AG09319 (cell line): ENCODE measurements at regions not wholly inside any gene's neighbourhood (a gene's known extent, or its start where the extent isn't known, plus 50 kb on each side); places are given as distances from the start of the nearest gene placed in this dataset.
"Not testable (repeated sequence)": the region's sequence is repeated elsewhere in the genome, so short reads cannot be mapped to it uniquely, and the experiment has no call there.

Experiments
- DNase-seq: peaks from one replicate; pipeline ENCODE4 v3.0.0-alpha.2; 2010; ENCODE audit warnings: low read depth; ENCODE audit errors: extremely low read depth
- TF ChIP-seq, protein P1 (sequence below): IDR thresholded peaks from 2 replicates; pipeline ENCODE4 v1.5.1; 2011; ENCODE audit warnings: low read depth, mild to moderate bottlenecking, inconsistent platforms, low read length, moderate library complexity

DNA sequence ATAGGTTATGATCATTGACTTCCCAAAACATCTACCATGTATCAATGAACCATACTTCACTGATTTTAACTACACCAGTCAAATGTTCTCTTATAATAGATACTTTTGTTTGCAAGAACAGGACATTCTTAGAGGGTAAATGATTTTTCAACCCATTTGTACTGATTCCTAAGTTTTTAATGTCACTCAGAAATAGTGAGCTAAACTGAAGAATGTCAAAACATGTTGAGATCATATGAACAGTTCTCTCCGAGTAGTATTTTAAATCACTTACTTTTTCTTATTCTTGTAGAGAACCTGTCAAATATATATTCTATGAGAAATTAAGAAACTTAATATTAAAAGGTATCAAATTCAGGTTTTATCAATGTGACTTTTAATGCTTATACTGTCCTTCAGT is 1362.9 kb upstream of the SLC39A10 start:
- TF ChIP-seq, protein P1, sequence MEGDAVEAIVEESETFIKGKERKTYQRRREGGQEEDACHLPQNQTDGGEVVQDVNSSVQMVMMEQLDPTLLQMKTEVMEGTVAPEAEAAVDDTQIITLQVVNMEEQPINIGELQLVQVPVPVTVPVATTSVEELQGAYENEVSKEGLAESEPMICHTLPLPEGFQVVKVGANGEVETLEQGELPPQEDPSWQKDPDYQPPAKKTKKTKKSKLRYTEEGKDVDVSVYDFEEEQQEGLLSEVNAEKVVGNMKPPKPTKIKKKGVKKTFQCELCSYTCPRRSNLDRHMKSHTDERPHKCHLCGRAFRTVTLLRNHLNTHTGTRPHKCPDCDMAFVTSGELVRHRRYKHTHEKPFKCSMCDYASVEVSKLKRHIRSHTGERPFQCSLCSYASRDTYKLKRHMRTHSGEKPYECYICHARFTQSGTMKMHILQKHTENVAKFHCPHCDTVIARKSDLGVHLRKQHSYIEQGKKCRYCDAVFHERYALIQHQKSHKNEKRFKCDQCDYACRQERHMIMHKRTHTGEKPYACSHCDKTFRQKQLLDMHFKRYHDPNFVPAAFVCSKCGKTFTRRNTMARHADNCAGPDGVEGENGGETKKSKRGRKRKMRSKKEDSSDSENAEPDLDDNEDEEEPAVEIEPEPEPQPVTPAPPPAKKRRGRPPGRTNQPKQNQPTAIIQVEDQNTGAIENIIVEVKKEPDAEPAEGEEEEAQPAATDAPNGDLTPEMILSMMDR: no peak
- DNase-seq: no peak

DNA sequence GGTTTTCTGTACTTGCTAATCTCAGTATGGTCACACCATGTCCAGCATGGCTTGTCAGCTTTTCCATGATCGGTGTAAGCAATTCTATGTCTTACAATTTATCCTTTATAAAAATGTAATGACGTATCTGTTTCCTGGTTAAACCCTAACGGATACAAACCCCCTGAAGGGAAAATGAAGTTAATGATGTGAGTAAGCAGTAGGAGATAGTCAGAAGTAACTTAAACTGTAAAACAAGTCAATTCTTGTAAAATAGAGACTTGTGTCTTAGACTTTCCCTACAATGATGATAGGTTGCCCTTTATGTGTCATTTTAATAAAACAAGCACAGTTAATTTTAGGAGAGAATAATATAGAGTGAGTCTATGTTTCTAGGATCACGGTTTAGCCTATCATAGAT is 1365.9 kb upstream of the SLC39A10 start:
- DNase-seq: no peak
- TF ChIP-seq, protein P1: no peak

DNA sequence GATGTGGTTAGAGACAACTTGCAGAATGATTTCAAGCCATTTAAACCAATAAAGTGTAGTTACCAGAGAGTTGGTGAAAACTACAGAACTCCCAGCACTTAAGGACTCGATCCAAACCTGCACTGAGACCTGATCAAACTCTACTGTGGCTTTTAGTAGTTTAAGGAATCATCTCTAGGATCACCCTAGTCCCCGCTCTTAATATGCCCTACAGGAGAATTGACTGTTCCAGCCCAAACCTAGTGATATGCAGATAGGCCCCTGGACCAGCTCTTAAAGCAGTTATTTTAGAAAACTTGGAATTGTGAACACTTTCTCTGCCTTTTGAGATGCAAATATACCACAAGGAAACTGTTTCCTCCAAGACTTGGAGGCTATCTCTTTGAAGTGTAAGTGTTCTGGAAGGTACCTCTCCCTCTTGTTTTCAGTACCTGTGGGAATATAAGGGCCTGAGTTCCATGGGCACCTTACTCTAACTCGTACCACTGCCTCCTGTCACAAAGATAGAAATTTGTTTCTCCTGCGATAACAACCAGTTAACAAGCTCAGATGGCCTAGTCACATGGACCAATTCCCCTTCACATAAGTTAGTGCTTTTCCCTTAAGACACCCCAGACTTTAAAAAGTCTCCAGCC is 1367.2 kb upstream of the SLC39A10 start:
- TF ChIP-seq, protein P1: no peak
- DNase-seq: no peak

- not testable (repeated sequence) for DNase-seq
These were observed 1380.4 kb upstream of the SLC39A10 start for GRCh38 chr2:194276667-194277066.

- TF ChIP-seq, protein P1: no peak
- no peak for DNase-seq
These were observed 1385.6 kb upstream of the SLC39A10 start for GRCh38 chr2:194271293-194271961.

DNA sequence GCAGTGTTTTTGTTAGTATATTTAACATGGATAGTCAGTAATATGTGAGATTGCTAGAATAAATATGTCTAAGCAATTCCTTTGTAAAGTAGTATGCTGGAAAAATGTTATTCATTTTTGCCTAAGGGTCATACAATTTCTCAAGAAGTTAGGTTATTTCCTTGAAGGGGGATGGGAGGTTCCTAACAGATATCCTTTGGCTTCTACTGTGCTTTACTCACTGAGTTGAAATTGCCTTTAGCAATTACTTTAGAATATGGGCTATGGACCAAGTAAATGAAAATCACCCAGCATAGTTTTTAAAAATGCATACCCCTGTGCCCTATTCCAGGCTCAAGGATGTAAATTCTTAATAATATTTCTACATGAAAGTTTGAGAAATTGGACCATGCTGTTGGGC is 1386.4 kb upstream of the SLC39A10 start:
- TF ChIP-seq, protein P1: no peak
- DNase-seq: no peak

DNA sequence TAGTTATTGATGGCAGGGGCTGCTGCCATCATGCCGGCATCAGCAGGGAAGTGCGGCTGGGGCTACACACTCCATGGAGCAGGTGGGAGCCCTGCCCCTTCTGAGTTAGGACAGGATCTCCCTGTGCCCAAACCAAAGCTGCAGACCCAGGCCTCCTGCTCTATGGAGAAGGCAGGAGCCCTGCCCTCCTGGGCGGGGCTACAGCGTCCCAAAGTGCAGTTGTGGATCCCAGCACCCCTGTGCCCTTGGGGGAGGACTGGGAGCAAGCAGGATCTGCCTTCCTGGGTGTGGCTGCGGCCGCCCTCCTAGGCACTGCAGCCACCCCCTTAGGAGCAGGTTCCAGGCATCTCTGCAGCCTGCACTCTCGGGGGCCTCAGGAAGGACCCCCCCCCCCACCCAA is 1392.4 kb upstream of the SLC39A10 start:
- TF ChIP-seq, protein P1: no peak
- DNase-seq: no peak

- TF ChIP-seq, protein P1: no peak
- DNase-seq: no peak
These were observed 1396.8 kb upstream of the SLC39A10 start for GRCh38 chr2:194260185-194260584.
